ENCODE measurements at regions not wholly inside any gene's neighbourhood (a gene's known extent, or its start where the extent isn't known, plus 50 kb on each side); places are given as distances from the start of the nearest gene placed in this dataset.
"Not testable (repeated sequence)": the region's sequence is repeated elsewhere in the genome, so short reads cannot be mapped to it uniquely, and the experiment has no call there.

- not testable (repeated sequence) for DNase-seq
Observed at GRCh38 chr10:30696416-30697185, 67.0 kb upstream of the LYZL2 start.

GRCh38 chr10:30695481-30696236 lies 66.1 kb upstream of the LYZL2 start:
- DNase-seq, result not testable (repeated sequence)

GRCh38 chr10:30694518-30695228 lies 65.1 kb upstream of the LYZL2 start:
- no peak for DNase-seq

GRCh38 chr10:30691639-30692015 lies 62.1 kb upstream of the LYZL2 start:
- no peak for DNase-seq

GRCh38 chr10:30690948-30691638 lies 61.5 kb upstream of the LYZL2 start:
- DNase-seq, result not testable (repeated sequence)

- no peak for DNase-seq
Observed at GRCh38 chr10:30688456-30688855, 58.9 kb upstream of the LYZL2 start.

GRCh38 chr10:30687698-30688213 lies 58.2 kb upstream of the LYZL2 start:
- DNase-seq, result peak; percentile 14

GRCh38 chr10:30686708-30687107 lies 57.2 kb upstream of the LYZL2 start:
- DNase-seq, result no peak

- DNase-seq, result no peak
Observed at GRCh38 chr10:30683496-30683895, 53.9 kb upstream of the LYZL2 start.

- DNase-seq, result not testable (repeated sequence)
Observed at GRCh38 chr10:30682377-30683199, 53.0 kb upstream of the LYZL2 start.

GRCh38 chr10:30680908-30681307 lies 51.4 kb upstream of the LYZL2 start:
- no peak for DNase-seq
